ENCODE measurements at regions not wholly inside any gene's neighbourhood (a gene's known extent, or its start where the extent isn't known, plus 50 kb on each side); places are given as distances from the start of the nearest gene placed in this dataset.

DNA sequence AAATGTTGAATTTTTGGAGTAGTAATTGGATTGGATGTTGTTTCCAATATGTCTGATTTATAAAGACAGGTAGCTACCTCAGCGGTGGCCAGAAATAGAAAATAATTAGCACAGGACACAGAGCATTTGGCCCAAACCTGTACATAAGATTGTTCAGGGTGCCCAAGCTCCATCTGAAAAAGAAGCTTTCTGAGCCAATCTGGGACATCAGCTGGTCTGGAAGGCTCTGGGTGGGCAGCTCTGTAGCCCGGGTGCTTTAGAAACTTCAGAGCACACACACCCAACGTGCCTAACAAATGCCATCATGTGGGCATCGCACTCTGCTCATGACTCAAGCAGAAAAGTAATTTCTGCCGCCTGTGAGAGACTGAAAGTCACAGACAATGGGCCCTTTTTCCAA is 460.7 kb downstream of the ICE1 start:
- Histone ChIP-seq H3K36me3 (replicated peaks) (no peaks in the 10 kb centered on the region), H3K27ac (no peak overlapping the region), H3K27me3 (replicated peaks) (no peaks in the 10 kb centered on the region), H3K4me3 (ENCODE audit: low read depth, low read length) (no peak overlapping the region)
- TF ChIP-seq, protein P1, sequence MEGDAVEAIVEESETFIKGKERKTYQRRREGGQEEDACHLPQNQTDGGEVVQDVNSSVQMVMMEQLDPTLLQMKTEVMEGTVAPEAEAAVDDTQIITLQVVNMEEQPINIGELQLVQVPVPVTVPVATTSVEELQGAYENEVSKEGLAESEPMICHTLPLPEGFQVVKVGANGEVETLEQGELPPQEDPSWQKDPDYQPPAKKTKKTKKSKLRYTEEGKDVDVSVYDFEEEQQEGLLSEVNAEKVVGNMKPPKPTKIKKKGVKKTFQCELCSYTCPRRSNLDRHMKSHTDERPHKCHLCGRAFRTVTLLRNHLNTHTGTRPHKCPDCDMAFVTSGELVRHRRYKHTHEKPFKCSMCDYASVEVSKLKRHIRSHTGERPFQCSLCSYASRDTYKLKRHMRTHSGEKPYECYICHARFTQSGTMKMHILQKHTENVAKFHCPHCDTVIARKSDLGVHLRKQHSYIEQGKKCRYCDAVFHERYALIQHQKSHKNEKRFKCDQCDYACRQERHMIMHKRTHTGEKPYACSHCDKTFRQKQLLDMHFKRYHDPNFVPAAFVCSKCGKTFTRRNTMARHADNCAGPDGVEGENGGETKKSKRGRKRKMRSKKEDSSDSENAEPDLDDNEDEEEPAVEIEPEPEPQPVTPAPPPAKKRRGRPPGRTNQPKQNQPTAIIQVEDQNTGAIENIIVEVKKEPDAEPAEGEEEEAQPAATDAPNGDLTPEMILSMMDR (IDR thresholded peaks at IDR 0.05; ENCODE audit: low read depth, low read length, missing control alignments): no peak
- in situ Hi-C loops (cut with HindIII; ENCODE audit: low pct_ligation_motif_present, low sequenced_read_pairs): no loop called here
- DNase-seq: no peak

DNA sequence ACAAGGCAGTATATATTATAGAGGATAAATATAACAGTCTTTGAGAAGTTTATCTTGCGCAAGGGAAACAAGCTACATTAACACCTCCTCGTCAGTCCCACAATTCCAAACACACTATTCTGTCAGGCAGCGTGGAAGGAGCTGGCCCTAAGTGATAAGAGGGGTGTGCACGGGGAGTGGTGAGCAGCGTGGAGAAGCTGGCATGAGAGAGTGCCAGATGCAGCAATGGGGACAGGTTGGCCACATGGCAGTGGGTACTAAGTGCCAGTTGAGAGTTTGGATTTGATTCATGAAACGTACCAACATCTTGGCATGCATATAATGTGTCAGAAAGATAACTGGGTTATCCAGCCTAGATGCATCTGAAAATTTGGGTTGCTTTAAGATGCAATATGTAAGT is 460.2 kb downstream of the ICE1 start:
- DNase-seq: no peak
- Histone ChIP-seq H3K36me3 (replicated peaks) (no peaks in the 10 kb centered on the region), H3K27me3 (replicated peaks) (no peaks in the 10 kb centered on the region), H3K4me3 (ENCODE audit: low read depth, low read length) (no peak overlapping the region), H3K27ac (no peak overlapping the region)
- in situ Hi-C loops (cut with HindIII; ENCODE audit: low pct_ligation_motif_present, low sequenced_read_pairs): no loop called here
- TF ChIP-seq, protein P1 (IDR thresholded peaks at IDR 0.05; ENCODE audit: low read depth, low read length, missing control alignments): no peak

DNA sequence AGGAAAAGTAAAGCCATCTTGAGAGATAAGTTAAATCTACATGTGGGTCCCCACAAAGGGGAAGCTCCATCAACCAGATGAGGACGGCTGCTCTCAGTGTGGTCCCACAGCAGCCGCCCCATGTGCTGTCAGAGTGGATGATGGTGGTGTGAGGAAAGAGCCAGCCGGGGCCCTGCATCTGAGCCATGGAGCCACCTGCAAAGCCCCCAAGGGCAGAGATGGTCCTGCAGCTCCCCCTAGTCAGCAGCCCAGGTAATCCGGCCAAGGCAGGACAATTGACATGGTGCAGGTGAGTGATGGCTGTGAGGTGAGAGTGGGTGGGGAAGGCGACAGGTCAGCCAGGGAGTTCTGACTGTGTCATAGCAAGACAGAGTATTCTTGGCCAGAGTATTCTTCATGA is 458.8 kb downstream of the ICE1 start:
- Histone ChIP-seq H3K27me3 (replicated peaks) (no peaks in the 10 kb centered on the region), H3K36me3 (replicated peaks) (no peaks in the 10 kb centered on the region), H3K27ac (no peak overlapping the region), H3K4me3 (ENCODE audit: low read depth, low read length) (no peak overlapping the region)
- TF ChIP-seq, protein P1 (IDR thresholded peaks at IDR 0.05; ENCODE audit: low read depth, low read length, missing control alignments): no peak
- no peak for DNase-seq
- in situ Hi-C loops (cut with HindIII; ENCODE audit: low pct_ligation_motif_present, low sequenced_read_pairs): no loop called here

DNA sequence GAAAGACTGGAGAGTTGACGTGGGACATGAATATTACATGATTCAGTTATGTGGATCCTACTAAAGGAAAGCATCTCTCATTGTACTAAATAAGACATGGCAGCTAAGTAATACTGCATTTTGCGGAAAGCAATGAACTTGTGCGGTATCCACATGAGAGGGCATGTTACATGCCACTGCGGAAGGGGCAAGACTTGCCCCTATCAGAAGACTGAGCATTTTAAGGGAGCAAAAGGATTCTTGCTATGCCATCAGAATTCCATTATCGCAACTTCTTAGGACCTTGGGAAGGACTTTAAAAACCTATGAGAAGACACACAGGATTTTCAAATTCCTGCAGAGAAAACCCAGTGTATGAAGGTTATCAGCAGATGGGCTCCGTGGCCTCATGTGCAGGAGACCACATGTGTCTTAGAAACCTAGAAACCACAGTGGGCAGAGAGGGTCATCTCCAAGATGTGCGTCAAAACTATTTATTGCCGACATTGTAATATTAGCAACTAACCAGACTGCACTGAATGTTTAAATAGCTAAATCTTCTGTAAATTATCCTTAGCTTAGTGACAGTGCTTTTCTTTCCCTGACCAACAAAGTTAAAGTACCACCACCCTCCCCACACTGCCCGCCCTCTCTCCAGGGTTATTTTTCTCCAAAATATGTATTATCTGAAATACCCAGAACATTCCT is 457.7 kb downstream of the ICE1 start:
- H3K4me3 ChIP-seq (ENCODE audit: low read depth, low read length): no peak overlapping the region
- H3K36me3 ChIP-seq (replicated peaks): no peaks in the 10 kb centered on the region
- no peaks in the 10 kb centered on the region for H3K27me3 ChIP-seq (replicated peaks)
- DNase-seq: no peak
- in situ Hi-C loops (cut with HindIII; ENCODE audit: low pct_ligation_motif_present, low sequenced_read_pairs): no loop called here
- H3K27ac ChIP-seq: no peak overlapping the region
- TF ChIP-seq, protein P1 (IDR thresholded peaks at IDR 0.05; ENCODE audit: low read depth, low read length, missing control alignments): no peak

DNA sequence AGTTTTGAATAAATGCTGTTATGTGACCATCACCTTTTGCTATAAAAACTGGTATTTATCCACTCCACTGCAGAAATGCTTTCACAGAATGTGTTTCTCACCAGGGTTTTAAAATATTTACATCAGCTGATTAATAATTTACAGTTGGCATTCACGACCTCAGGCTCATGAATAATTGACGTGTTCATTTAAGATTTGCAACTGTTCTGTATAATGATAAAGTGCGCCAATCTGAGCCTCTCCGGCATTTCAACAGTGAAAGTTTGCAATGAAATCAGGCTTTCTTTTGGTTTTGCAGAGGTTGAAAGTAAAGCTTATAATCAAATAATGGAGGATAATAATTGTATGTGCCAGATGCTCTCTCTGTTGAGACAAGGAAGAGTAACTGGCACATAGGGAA is 434.9 kb downstream of the ICE1 start:
- TF ChIP-seq, protein P1 (IDR thresholded peaks at IDR 0.05; ENCODE audit: low read depth, low read length, missing control alignments): no peak
- Histone ChIP-seq H3K27ac (no peak overlapping the region), H3K27me3 (replicated peaks) (no peaks in the 10 kb centered on the region), H3K4me3 (ENCODE audit: low read depth, low read length) (no peak overlapping the region), H3K36me3 (replicated peaks) (no peaks in the 10 kb centered on the region)
- in situ Hi-C loops (cut with HindIII; ENCODE audit: low pct_ligation_motif_present, low sequenced_read_pairs): no loop called here
- DNase-seq: no peak

DNA sequence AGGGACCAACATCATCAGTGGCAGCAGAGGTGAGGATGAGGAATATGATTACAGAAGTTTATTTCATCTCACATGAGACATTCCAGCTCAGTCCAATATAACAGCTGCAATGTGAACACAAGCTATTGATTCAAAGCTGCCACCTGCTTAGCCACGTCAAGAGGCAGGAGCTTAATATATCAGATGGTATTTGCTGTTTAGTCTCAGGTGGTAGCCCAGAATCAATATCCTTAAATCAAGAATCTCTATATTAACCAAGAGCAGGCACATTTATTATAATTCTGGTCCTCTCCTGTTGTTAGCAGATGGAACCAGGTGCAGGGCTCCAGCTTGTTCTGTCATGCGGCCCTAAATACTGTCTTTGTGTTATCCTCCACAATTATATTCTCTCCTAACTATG is 431.6 kb downstream of the ICE1 start:
- no peak for DNase-seq
- no peak overlapping the region for H3K4me3 ChIP-seq (ENCODE audit: low read depth, low read length)
- TF ChIP-seq, protein P1 (IDR thresholded peaks at IDR 0.05; ENCODE audit: low read depth, low read length, missing control alignments): no peak
- no peaks in the 10 kb centered on the region for H3K27me3 ChIP-seq (replicated peaks)
- in situ Hi-C loops (cut with HindIII; ENCODE audit: low pct_ligation_motif_present, low sequenced_read_pairs): no loop called here
- no peak overlapping the region for H3K27ac ChIP-seq
- H3K36me3 ChIP-seq (replicated peaks): no peaks in the 10 kb centered on the region
